ENCODE measurements at regions not wholly inside any gene's neighbourhood (a gene's known extent, or its start where the extent isn't known, plus 50 kb on each side); places are given as distances from the start of the nearest gene placed in this dataset.

DNA sequence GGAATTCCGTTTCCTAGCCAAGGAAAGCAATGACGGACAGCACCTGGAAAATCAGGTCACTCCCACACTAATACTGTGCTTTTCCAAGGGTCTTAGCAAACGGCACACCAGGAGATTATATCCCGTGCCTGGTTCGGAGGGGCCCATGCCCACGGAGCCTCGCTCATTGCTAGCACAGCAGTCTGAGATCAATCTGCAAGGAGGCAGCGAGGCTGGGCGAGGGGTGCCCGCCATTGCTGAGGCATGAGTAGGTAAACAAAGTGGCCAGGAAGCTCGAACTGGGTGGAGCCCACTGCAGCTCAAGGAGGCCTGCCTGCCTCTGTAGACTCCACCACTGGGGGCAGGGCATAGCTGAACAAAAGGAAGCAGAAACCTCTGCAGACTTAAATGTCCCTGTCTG is 181.1 kb downstream of the SEC23A start (continued):
- TF ChIP-seq, protein P1, sequence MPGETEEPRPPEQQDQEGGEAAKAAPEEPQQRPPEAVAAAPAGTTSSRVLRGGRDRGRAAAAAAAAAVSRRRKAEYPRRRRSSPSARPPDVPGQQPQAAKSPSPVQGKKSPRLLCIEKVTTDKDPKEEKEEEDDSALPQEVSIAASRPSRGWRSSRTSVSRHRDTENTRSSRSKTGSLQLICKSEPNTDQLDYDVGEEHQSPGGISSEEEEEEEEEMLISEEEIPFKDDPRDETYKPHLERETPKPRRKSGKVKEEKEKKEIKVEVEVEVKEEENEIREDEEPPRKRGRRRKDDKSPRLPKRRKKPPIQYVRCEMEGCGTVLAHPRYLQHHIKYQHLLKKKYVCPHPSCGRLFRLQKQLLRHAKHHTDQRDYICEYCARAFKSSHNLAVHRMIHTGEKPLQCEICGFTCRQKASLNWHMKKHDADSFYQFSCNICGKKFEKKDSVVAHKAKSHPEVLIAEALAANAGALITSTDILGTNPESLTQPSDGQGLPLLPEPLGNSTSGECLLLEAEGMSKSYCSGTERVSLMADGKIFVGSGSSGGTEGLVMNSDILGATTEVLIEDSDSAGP (CRISPR knock-in tag; IDR thresholded peaks at IDR 0.05; ENCODE audit: borderline replicate concordance) = peak; percentile 22; the same call in 1 of the 2 replicates

DNA sequence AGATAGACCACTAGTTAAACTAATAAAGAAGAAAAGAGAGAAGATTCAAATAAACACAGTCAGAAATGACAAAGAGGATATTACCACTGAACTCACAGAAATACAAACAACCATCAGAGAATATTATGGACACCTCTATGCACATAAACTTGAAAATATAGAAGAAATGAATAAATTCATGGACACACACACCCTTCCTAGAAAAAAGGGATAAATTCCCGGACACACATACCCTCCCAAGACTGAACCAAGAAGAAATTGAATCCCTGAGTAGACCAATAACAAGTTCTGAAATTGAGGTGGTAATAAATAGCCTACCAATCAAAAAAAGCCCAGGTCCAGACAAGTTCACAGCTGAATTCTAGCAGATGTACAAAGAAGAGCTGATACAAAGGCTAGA is 187.9 kb downstream of the SEC23A start:
- no peak overlapping the region for H2AFZ ChIP-seq (ENCODE audit: low read length)
- no peak for ATAC-seq
- no peak overlapping the region for H3K4me3 ChIP-seq (replicated peaks in 1 of 3; ENCODE audit: insufficient read depth in 1 of 3, low read depth in 2 of 3, low read length in 3 of 3)
- H3K27ac ChIP-seq (ENCODE audit: extremely low read length, insufficient read depth, low read length) = no peak overlapping the region
- ChIA-PET CTCF (ENCODE audit: low intra/inter-chr PET ratio, low total read pairs) (no interaction called here), POLR2A (no interaction called here)
- no TSS peak for BruUV-seq (replicated peaks)
- H3K4me2 ChIP-seq (ENCODE audit: low read depth, low read length) = no peak overlapping the region
- no peak for TF ChIP-seq ZNF180 (CRISPR knock-in tag; IDR thresholded peaks at IDR 0.05; ENCODE audit: borderline replicate concordance, low read depth)
- H3K9me3 ChIP-seq (ENCODE audit: low read length) = no peaks in the 10 kb centered on the region
- 0% methylated on average over 1 of the region's 1 CpG for WGBS (ENCODE audit: low lambda C conversion rate)
- in situ Hi-C loops (cut with HindIII; ENCODE audit: extremely low pct_ligation_motif_present, low pct_unique_long_range_greater_than_20kb) = no loop called here
- no peak for FAIRE-seq
- H3K27me3 ChIP-seq (ENCODE audit: control insufficient read depth in 1 of 2, insufficient read depth in 2 of 2, low read length in 2 of 2) = no peaks in the 10 kb centered on the region
- DNase-seq (ENCODE audit: low spot score) = no peak
- H3K4me1 ChIP-seq (ENCODE audit: insufficient read depth, low read length) = no peaks in the 10 kb centered on the region
- no peaks in the 10 kb centered on the region for H3K79me2 ChIP-seq (ENCODE audit: insufficient read depth, low read length)
- H4K20me1 ChIP-seq (ENCODE audit: insufficient read depth, low read length) = no peaks in the 10 kb centered on the region
- H3K36me3 ChIP-seq (replicated peaks in 1 of 2; ENCODE audit: control insufficient read depth in 1 of 2, insufficient read depth in 2 of 2, low read length in 2 of 2) = no peaks in the 10 kb centered on the region
- no peak overlapping the region for H3K9ac ChIP-seq (ENCODE audit: insufficient read depth, low read depth, low read length)
- intact Hi-C loops (cut with micrococcal nuclease; ENCODE audit: unreplicated experiment) = no loop called here

DNA sequence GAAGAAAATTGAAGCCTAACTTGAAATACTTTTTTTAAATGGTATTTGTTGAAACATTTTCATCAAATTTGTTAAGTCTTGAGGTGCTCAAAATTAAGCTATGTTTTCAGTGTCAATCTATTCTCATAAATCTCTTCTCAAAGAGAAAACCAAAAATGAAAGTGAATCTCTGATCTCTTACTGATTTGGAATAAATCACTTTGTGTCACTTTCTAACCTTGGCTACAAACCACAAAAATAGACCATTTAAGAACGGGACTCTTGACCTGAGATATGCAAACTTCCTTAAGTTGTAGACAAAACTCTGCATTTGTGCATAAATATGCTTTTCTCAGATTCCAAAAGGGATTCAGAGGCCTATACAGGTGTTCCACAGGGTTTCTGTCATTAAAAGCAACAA is 192.9 kb downstream of the SEC23A start:
- H3K4me3 ChIP-seq (replicated peaks in 1 of 3; ENCODE audit: insufficient read depth in 1 of 3, low read depth in 2 of 3, low read length in 3 of 3) = no peak overlapping the region
- H3K27me3 ChIP-seq (ENCODE audit: control insufficient read depth in 1 of 2, insufficient read depth in 2 of 2, low read length in 2 of 2) = no peaks in the 10 kb centered on the region
- no peaks in the 10 kb centered on the region for H3K36me3 ChIP-seq (replicated peaks in 1 of 2; ENCODE audit: control insufficient read depth in 1 of 2, insufficient read depth in 2 of 2, low read length in 2 of 2)
- H3K9me3 ChIP-seq (ENCODE audit: low read length) = no peaks in the 10 kb centered on the region
- ChIA-PET POLR2A (no interaction called here), CTCF (ENCODE audit: low intra/inter-chr PET ratio, low total read pairs) (no interaction called here)
- H3K79me2 ChIP-seq (ENCODE audit: insufficient read depth, low read length) = no peaks in the 10 kb centered on the region
- no TSS peak for BruUV-seq (replicated peaks)
- in situ Hi-C loops (cut with HindIII; ENCODE audit: extremely low pct_ligation_motif_present, low pct_unique_long_range_greater_than_20kb) (no loop called here), intact Hi-C loops (cut with micrococcal nuclease; ENCODE audit: unreplicated experiment) (no loop called here)
- no peaks in the 10 kb centered on the region for H4K20me1 ChIP-seq (ENCODE audit: insufficient read depth, low read length)
- no peak for FAIRE-seq
- no peak overlapping the region for H3K9ac ChIP-seq (ENCODE audit: insufficient read depth, low read depth, low read length)
- 3% methylated on average over 1 of the region's 1 CpG for whole genome bisulfite sequencing (ENCODE audit: low lambda C conversion rate)
- no peaks in the 10 kb centered on the region for H3K4me1 ChIP-seq (ENCODE audit: insufficient read depth, low read length)
- ATAC-seq = no peak
- no peak overlapping the region for H2AFZ ChIP-seq (ENCODE audit: low read length)
- no peak overlapping the region for H3K27ac ChIP-seq (ENCODE audit: extremely low read length, insufficient read depth, low read length)
- H3K4me2 ChIP-seq (ENCODE audit: low read depth, low read length) = no peak overlapping the region
- no peak for DNase-seq (ENCODE audit: low spot score)
- TF ChIP-seq, protein P2, sequence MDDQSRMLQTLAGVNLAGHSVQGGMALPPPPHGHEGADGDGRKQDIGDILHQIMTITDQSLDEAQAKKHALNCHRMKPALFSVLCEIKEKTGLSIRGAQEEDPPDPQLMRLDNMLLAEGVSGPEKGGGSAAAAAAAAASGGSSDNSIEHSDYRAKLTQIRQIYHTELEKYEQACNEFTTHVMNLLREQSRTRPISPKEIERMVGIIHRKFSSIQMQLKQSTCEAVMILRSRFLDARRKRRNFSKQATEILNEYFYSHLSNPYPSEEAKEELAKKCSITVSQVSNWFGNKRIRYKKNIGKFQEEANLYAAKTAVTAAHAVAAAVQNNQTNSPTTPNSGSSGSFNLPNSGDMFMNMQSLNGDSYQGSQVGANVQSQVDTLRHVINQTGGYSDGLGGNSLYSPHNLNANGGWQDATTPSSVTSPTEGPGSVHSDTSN (CRISPR knock-in tag; IDR thresholded peaks at IDR 0.05; ENCODE audit: borderline replicate concordance) = no peak
- TF ChIP-seq, protein P3, sequence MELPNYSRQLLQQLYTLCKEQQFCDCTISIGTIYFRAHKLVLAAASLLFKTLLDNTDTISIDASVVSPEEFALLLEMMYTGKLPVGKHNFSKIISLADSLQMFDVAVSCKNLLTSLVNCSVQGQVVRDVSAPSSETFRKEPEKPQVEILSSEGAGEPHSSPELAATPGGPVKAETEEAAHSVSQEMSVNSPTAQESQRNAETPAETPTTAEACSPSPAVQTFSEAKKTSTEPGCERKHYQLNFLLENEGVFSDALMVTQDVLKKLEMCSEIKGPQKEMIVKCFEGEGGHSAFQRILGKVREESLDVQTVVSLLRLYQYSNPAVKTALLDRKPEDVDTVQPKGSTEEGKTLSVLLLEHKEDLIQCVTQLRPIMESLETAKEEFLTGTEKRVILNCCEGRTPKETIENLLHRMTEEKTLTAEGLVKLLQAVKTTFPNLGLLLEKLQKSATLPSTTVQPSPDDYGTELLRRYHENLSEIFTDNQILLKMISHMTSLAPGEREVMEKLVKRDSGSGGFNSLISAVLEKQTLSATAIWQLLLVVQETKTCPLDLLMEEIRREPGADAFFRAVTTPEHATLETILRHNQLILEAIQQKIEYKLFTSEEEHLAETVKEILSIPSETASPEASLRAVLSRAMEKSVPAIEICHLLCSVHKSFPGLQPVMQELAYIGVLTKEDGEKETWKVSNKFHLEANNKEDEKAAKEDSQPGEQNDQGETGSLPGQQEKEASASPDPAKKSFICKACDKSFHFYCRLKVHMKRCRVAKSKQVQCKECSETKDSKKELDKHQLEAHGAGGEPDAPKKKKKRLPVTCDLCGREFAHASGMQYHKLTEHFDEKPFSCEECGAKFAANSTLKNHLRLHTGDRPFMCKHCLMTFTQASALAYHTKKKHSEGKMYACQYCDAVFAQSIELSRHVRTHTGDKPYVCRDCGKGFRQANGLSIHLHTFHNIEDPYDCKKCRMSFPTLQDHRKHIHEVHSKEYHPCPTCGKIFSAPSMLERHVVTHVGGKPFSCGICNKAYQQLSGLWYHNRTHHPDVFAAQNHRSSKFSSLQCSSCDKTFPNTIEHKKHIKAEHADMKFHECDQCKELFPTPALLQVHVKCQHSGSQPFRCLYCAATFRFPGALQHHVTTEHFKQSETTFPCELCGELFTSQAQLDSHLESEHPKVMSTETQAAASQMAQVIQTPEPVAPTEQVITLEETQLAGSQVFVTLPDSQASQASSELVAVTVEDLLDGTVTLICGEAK (IDR thresholded peaks at IDR 0.05) = no peak
- TF ChIP-seq, protein P3 (CRISPR knock-in tag; IDR thresholded peaks at IDR 0.05) = no peak

All from HepG2 (cell line).